ENCODE measurements at regions not wholly inside any gene's neighbourhood (a gene's known extent, or its start where the extent isn't known, plus 50 kb on each side); places are given as distances from the start of the nearest gene placed in this dataset.

- intact Hi-C loops (cut with micrococcal nuclease; ENCODE audit: unreplicated experiment): no loop called here
- no TSS peak for BruUV-seq (replicated peaks)
- no peak for TF ChIP-seq TCF7L2 (IDR thresholded peaks at IDR 0.05; ENCODE audit: low read depth, low read length)
- TF ChIP-seq POLR2AphosphoS5 (IDR thresholded peaks at IDR 0.05; ENCODE audit: low read depth, low read length): no peak
- no peak for TF ChIP-seq SIN3A (IDR thresholded peaks at IDR 0.05; ENCODE audit: borderline replicate concordance, insufficient read depth, low read depth, low read length)
- TF ChIP-seq CTCF (IDR thresholded peaks at IDR 0.05): no peak
- TF ChIP-seq REST (IDR thresholded peaks at IDR 0.05; ENCODE audit: insufficient read depth in 1 of 2, low read depth in 2 of 2, low read length in 1 of 2): no peak
- CTCF ChIA-PET: no interaction called here
- POLR2A ChIA-PET: no interaction called here
- Histone ChIP-seq H3K27me3 (ENCODE audit: control insufficient read depth, insufficient read depth, low read length) (no peaks in the 10 kb centered on the region), H3K4me1 (ENCODE audit: control insufficient read depth, insufficient read depth, low read length) (no peaks in the 10 kb centered on the region), H3K36me3 (ENCODE audit: control insufficient read depth, insufficient read depth, low read length) (no peaks in the 10 kb centered on the region), H3K9me3 (ENCODE audit: control insufficient read depth, insufficient read depth, low read depth, low read length) (no peaks in the 10 kb centered on the region), H3K27ac (ENCODE audit: low read length) (no peak overlapping the region), H3K4me3 (ENCODE audit: low read depth in 2 of 2, low read length in 2 of 2) (no peak overlapping the region)
- in situ Hi-C loops (cut with HindIII; ENCODE audit: low pct_unique_long_range_greater_than_20kb, low sequenced_read_pairs): no loop called here
- ATAC-seq: no peak
- no peak for DNase-seq (ENCODE audit: low read depth, low spot score)
Observed at GRCh38 chr11:116179401-116179800, 593.4 kb downstream of the BUD13 start.

DNA sequence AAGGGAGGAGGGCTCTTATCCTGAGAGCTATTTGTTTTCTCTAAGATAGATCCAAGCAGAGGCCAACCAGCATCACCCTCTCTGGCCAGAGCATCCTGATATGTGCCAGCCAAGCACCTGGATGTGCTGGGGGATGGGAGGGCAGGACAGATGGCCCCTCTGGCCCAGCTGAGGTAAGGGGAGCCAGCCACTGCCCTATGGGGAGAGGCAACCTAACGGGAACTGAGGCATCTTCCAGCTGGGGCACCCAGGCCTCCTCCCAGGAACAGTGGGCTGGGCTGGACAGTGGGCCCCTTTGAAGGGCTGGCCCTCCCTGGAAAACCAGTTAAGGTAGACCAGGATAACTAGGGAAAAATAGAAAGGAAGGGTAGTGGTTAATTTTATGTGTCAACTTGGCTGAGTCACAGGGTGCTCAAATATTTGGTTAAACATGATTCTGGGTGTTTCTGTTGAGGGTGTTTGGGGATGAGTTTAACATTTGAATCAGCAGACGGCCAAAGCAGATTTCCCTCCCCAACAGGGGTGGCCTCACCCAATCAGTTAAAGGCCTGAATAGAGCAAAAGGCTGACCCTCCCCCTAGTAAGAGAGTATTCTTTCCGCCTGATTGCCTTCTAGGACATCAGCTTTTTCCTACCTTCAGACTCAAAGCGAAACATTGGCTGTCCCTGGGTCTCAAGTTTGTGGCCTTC is 595.1 kb downstream of the BUD13 start:
- H3K27ac ChIP-seq (ENCODE audit: low read length): no peak overlapping the region
- ChIA-PET CTCF (no interaction called here), POLR2A (interaction anchor here (0.6 kb wide), 1 partner anchor 38 kb away, joined by 4 read pairs; no protein-coding TSS in a partner anchor)
- in situ Hi-C loops (cut with HindIII; ENCODE audit: low pct_unique_long_range_greater_than_20kb, low sequenced_read_pairs): no loop called here
- no peaks in the 10 kb centered on the region; the same call in 1 of the 2 replicates for H3K27me3 ChIP-seq (ENCODE audit: control insufficient read depth, insufficient read depth, low read length)
- BruUV-seq (replicated peaks): no TSS peak
- intact Hi-C loops (cut with micrococcal nuclease; ENCODE audit: unreplicated experiment): no loop called here
- ATAC-seq: no peak
- H3K4me3 ChIP-seq (ENCODE audit: low read depth in 2 of 2, low read length in 2 of 2): no peak overlapping the region
- TF ChIP-seq SIN3A (IDR thresholded peaks at IDR 0.05; ENCODE audit: borderline replicate concordance, insufficient read depth, low read depth, low read length) (no peak), CTCF (IDR thresholded peaks at IDR 0.05) (no peak), POLR2AphosphoS5 (IDR thresholded peaks at IDR 0.05; ENCODE audit: low read depth, low read length) (no peak), TCF7L2 (IDR thresholded peaks at IDR 0.05; ENCODE audit: low read depth, low read length) (no peak), REST (IDR thresholded peaks at IDR 0.05; ENCODE audit: insufficient read depth in 1 of 2, low read depth in 2 of 2, low read length in 1 of 2) (no peak)
- H3K4me1 ChIP-seq (ENCODE audit: control insufficient read depth, insufficient read depth, low read length): no peaks in the 10 kb centered on the region
- no peak for DNase-seq (ENCODE audit: low read depth, low spot score)
- H3K36me3 ChIP-seq (ENCODE audit: control insufficient read depth, insufficient read depth, low read length): no peaks in the 10 kb centered on the region
- H3K9me3 ChIP-seq (ENCODE audit: control insufficient read depth, insufficient read depth, low read depth, low read length): no peaks in the 10 kb centered on the region
